Ovary (tissue), 3 donors: ENCODE measurements at regions not wholly inside any gene's neighbourhood (a gene's known extent, or its start where the extent isn't known, plus 50 kb on each side); places are given as distances from the start of the nearest gene placed in this dataset.

Experiments used
- CTCF ChIP-seq, 3 donors: fragments of 450-650 bp in 2 of 3; fragments of 200-600 bp in 1 of 3; IDR thresholded peaks; one replicate each; pipeline versions ENCODE4 v1.5.1 to v1.8.0; 2016 to 2022; ENCODE audit warnings: antibody characterized with exemption in 3 of 3, mild to moderate bottlenecking in 1 of 3
- EP300 ChIP-seq: sonication (generic); formaldehyde crosslinking; IDR thresholded peaks from one replicate; pipeline ENCODE4 v1.6.1; 2017; ENCODE audit warnings: antibody characterized with exemption
- POLR2A ChIP-seq: fragments of 450-650 bp; IDR thresholded peaks from one replicate; pipeline ENCODE4 v1.6.1; 2017; ENCODE audit warnings: antibody characterized with exemption, mild to moderate bottlenecking, moderate library complexity
- donor health status: DM: no; HTN: no; CAD: no.

GRCh38 chr5:85173469-85173868, 788.8 kb upstream of the EDIL3 start:
- no peak for TF ChIP-seq POLR2A
- no peak for TF ChIP-seq CTCF (IDR thresholded peaks at IDR 0.05)
- no peak for TF ChIP-seq EP300
